GM23338 (cell line): ENCODE measurements at regions not wholly inside any gene's neighbourhood (a gene's known extent, or its start where the extent isn't known, plus 50 kb on each side); places are given as distances from the start of the nearest gene placed in this dataset.
A peak's percentile ranks its signal among the peaks of the same experiment; 100 is the strongest.

Experiments
- ATAC-seq: fragments of 200-7000 bp; cut with Tn5 transposase; 3 replicates; pipeline ENCODE4 v1.9.1; 2020
- DNase-seq: peaks from one replicate; pipeline ENCODE4 v3.0.0-alpha.2; 2015; ENCODE audit warnings: low spot score
- H2AFZ ChIP-seq: fragments of 200-600 bp; sonication (generic); 2 replicates; pipeline ENCODE4 v1.8.0; 2016; ENCODE audit warnings: antibody characterized with exemption, mild to moderate bottlenecking, moderate library complexity
- H3F3A ChIP-seq: fragments of 200-600 bp; sonication (generic); replicated peaks from 2 replicates; pipeline ENCODE4 v1.8.0; 2017; ENCODE audit warnings: antibody characterized with exemption, mixed run types, low read depth
- H3K27ac ChIP-seq: fragments of 200-600 bp; sonication (generic); 2 replicates; pipeline ENCODE4 v1.6.1; 2016; ENCODE audit warnings: low read depth
- H3K27me3 ChIP-seq: fragments of 200-600 bp; sonication (generic); 2 replicates; pipeline ENCODE4 v1.8.0; 2016; ENCODE audit warnings: mild to moderate bottlenecking, mixed run types, moderate library complexity; ENCODE audit not compliant: insufficient read depth
- H3K36me3 ChIP-seq: fragments of 200-600 bp; sonication (generic); 2 replicates; pipeline ENCODE4 v1.8.0; 2016; ENCODE audit warnings: mild to moderate bottlenecking; ENCODE audit not compliant: insufficient read depth
- H3K4me1 ChIP-seq: fragments of 200-600 bp; sonication (generic); 2 replicates; pipeline ENCODE4 v1.8.0; 2016; ENCODE audit warnings: mild to moderate bottlenecking, moderate library complexity; ENCODE audit not compliant: insufficient read depth
- H3K4me2 ChIP-seq: fragments of 200-600 bp; sonication (generic); 2 replicates; pipeline ENCODE4 v1.7.1; 2017; ENCODE audit warnings: mixed run types
- H3K4me3 ChIP-seq: fragments of 200-600 bp; sonication (generic); 2 replicates; pipeline ENCODE4 v1.6.1; 2016; ENCODE audit warnings: mixed run types
- H3K79me2 ChIP-seq: fragments of 200-600 bp; sonication (generic); replicated peaks from 2 replicates; pipeline ENCODE4 v1.8.0; 2017; ENCODE audit warnings: mild to moderate bottlenecking; ENCODE audit not compliant: insufficient read depth
- H3K9me2 ChIP-seq: fragments of 200-600 bp; sonication (generic); 2 replicates; pipeline ENCODE4 v1.8.0; 2017; ENCODE audit not compliant: insufficient read depth
- H4K20me1 ChIP-seq: fragments of 200-600 bp; sonication (generic); replicated peaks from 2 replicates; pipeline ENCODE4 v1.8.0; 2017; ENCODE audit warnings: mild to moderate bottlenecking; ENCODE audit not compliant: insufficient read depth
- H3K27ac Mint-ChIP-seq: 2 replicates; pipeline ENCODE4 v1.8.0; 2020; ENCODE audit warnings: inconsistent platforms, mild to moderate bottlenecking, moderate library complexity, mixed read lengths
- H3K27me3 Mint-ChIP-seq: 3 replicates; pipeline ENCODE4 v1.8.0; 2022; ENCODE audit warnings: low read depth, mild to moderate bottlenecking, moderate library complexity, mixed read lengths, inconsistent platforms; ENCODE audit not compliant: insufficient read depth, poor library complexity
- H3K36me3 Mint-ChIP-seq: 3 replicates; pipeline ENCODE4 v1.8.0; 2021; ENCODE audit warnings: low read depth, mild to moderate bottlenecking, inconsistent platforms, moderate library complexity, mixed read lengths
- H3K4me1 Mint-ChIP-seq: 3 replicates; pipeline ENCODE4 v1.8.0; 2020; ENCODE audit warnings: mild to moderate bottlenecking, inconsistent platforms, mixed read lengths
- H3K4me3 Mint-ChIP-seq: 3 replicates; pipeline ENCODE4 v1.8.0; 2021; ENCODE audit warnings: moderate library complexity, mild to moderate bottlenecking, inconsistent platforms, mixed read lengths
- H3K9me3 Mint-ChIP-seq: 3 replicates; pipeline ENCODE4 v1.8.0; 2020; ENCODE audit warnings: moderate library complexity, mild to moderate bottlenecking, inconsistent platforms, mixed read lengths
- CREB1 ChIP-seq: fragments of 250-450 bp; sonication (Bioruptor Pico); IDR thresholded peaks from 2 replicates; pipeline ENCODE4 v1.5.0; 2020; ENCODE audit warnings: low read depth, mild to moderate bottlenecking, moderate library complexity
- CTCF ChIP-seq, 2 experiments: fragments of 200-600 bp in 1 of 2; sonication (generic) in 1 of 2; conservative IDR thresholded peaks; 2 replicates each; pipeline versions ENCODE4 v1.5.1 to v1.6.1; 2016 to 2017; ENCODE audit warnings: antibody characterized with exemption in 2 of 2, low read depth in 2 of 2, mild to moderate bottlenecking in 2 of 2, moderate library complexity in 1 of 2
- ETS1 ChIP-seq: IDR thresholded peaks from 2 replicates; pipeline ENCODE4 v1.6.1; 2016; ENCODE audit warnings: antibody characterized with exemption
- EZH2phosphoT487 ChIP-seq: fragments of 200-600 bp; sonication (generic); IDR thresholded peaks from one replicate; pipeline ENCODE4 v1.8.1; 2018; ENCODE audit warnings: antibody characterized with exemption; ENCODE audit not compliant: unreplicated experiment
- JUNB ChIP-seq: IDR thresholded peaks from one replicate; pipeline ENCODE4 v1.6.1; 2016; ENCODE audit warnings: antibody characterized with exemption; ENCODE audit not compliant: unreplicated experiment
- NANOG ChIP-seq: IDR thresholded peaks from 2 replicates; pipeline ENCODE4 v1.6.1; 2016; ENCODE audit warnings: antibody characterized with exemption, borderline replicate concordance
- POLR2AphosphoS5 ChIP-seq: IDR thresholded peaks from 2 replicates; pipeline ENCODE4 v1.6.1; 2016; ENCODE audit warnings: antibody characterized with exemption, low read depth
- STAT1 ChIP-seq: IDR thresholded peaks from one replicate; pipeline ENCODE4 v1.6.1; 2016; ENCODE audit warnings: antibody characterized with exemption; ENCODE audit not compliant: unreplicated experiment
- ZNF331 ChIP-seq: fragments of 250-450 bp; sonication (Bioruptor Pico); IDR thresholded peaks from 2 replicates; pipeline ENCODE4 v1.5.0; 2020; ENCODE audit warnings: low read depth, mild to moderate bottlenecking, moderate library complexity
- ZNF462 ChIP-seq: fragments of 250-450 bp; sonication (Bioruptor Pico); IDR thresholded peaks from 2 replicates; pipeline ENCODE4 v1.5.0; 2020; ENCODE audit warnings: mild to moderate bottlenecking, moderate library complexity

- no peak overlapping the region for H2AFZ ChIP-seq
- no peak overlapping the region for H3K27ac ChIP-seq
- no peaks in the 10 kb centered on the region for H3K36me3 Mint-ChIP-seq
- H4K20me1 ChIP-seq: no peaks in the 10 kb centered on the region
- no peak for ATAC-seq
- H3K9me2 ChIP-seq: no peaks in the 10 kb centered on the region
- no peak for DNase-seq
- H3K27me3 ChIP-seq: no peaks in the 10 kb centered on the region
- H3F3A ChIP-seq: no peaks in the 10 kb centered on the region
- H3K4me1 ChIP-seq: no peaks in the 10 kb centered on the region
- H3K79me2 ChIP-seq: no peaks in the 10 kb centered on the region
- no peak for TF ChIP-seq STAT1
- H3K27me3 Mint-ChIP-seq: no peaks in the 10 kb centered on the region
- no peak overlapping the region for H3K4me3 Mint-ChIP-seq
- no peaks in the 10 kb centered on the region for H3K36me3 ChIP-seq
- no peaks in the 10 kb centered on the region; the same call in 2 of the 3 replicates for H3K9me3 Mint-ChIP-seq
- no peaks in the 10 kb centered on the region for H3K4me1 Mint-ChIP-seq
- no peak overlapping the region for H3K4me2 ChIP-seq
- H3K27ac Mint-ChIP-seq: no peak overlapping the region
- H3K4me3 ChIP-seq: no peak overlapping the region
Measured at GRCh38 chr11:91097083-91097482, 874.2 kb upstream of the CHORDC1 start.

- H3K27ac Mint-ChIP-seq: no peak overlapping the region
Measured at GRCh38 chr11:91093141-91093540, 870.3 kb upstream of the CHORDC1 start.

More at GRCh38 chr11:91093141-91093540, 870.3 kb upstream of the CHORDC1 start:
- no peak for DNase-seq
- H3K4me3 Mint-ChIP-seq: no peak overlapping the region
- ATAC-seq: no peak
- Histone ChIP-seq H3K9me2 (no peaks in the 10 kb centered on the region), H3K79me2 (no peaks in the 10 kb centered on the region), H3K4me3 (no peak overlapping the region), H3K36me3 (no peaks in the 10 kb centered on the region), H3K27ac (no peak overlapping the region), H3F3A (no peaks in the 10 kb centered on the region), H3K27me3 (no peaks in the 10 kb centered on the region), H3K4me1 (no peaks in the 10 kb centered on the region), H3K4me2 (no peak overlapping the region), H2AFZ (peak overlapping the region; percentile 43; the same call in 1 of the 2 replicates), H4K20me1 (no peaks in the 10 kb centered on the region)
- no peaks in the 10 kb centered on the region for H3K4me1 Mint-ChIP-seq
- no peaks in the 10 kb centered on the region; the same call in 2 of the 3 replicates for H3K9me3 Mint-ChIP-seq
- H3K36me3 Mint-ChIP-seq: no peaks in the 10 kb centered on the region
- TF ChIP-seq CTCF (conservative IDR thresholded peaks at IDR 0.05; ENCODE audit: low read depth in 2 of 2): no peak
- no peak for TF ChIP-seq CREB1 (CRISPR knock-in tag)
- TF ChIP-seq ZNF462 (CRISPR knock-in tag): no peak
- TF ChIP-seq JUNB: no peak
- no peak for TF ChIP-seq ZNF331 (CRISPR knock-in tag)
- no peak for TF ChIP-seq ETS1
- no peak for TF ChIP-seq EZH2phosphoT487
- no peak for TF ChIP-seq POLR2AphosphoS5
- TF ChIP-seq STAT1: no peak
- TF ChIP-seq NANOG: no peak
- H3K27me3 Mint-ChIP-seq: no peaks in the 10 kb centered on the region
